Astrocyte (in vitro differentiated cells and primary cell): ENCODE measurements at regions not wholly inside any gene's neighbourhood (a gene's known extent, or its start where the extent isn't known, plus 50 kb on each side); places are given as distances from the start of the nearest gene placed in this dataset.

Source experiments
- EZH2 ChIP-seq: IDR thresholded peaks from 2 replicates; pipeline ENCODE4 v1.6.1; 2012; ENCODE audit warnings: mild to moderate bottlenecking, low read length, inconsistent platforms; ENCODE audit not compliant: insufficient read depth
- TF ChIP-seq, protein P1 (sequence below): IDR thresholded peaks from 2 replicates; pipeline ENCODE4 v1.5.1; 2011; ENCODE audit warnings: low read depth, mild to moderate bottlenecking, inconsistent platforms, low read length, moderate library complexity; ENCODE audit not compliant: insufficient read depth

DNA sequence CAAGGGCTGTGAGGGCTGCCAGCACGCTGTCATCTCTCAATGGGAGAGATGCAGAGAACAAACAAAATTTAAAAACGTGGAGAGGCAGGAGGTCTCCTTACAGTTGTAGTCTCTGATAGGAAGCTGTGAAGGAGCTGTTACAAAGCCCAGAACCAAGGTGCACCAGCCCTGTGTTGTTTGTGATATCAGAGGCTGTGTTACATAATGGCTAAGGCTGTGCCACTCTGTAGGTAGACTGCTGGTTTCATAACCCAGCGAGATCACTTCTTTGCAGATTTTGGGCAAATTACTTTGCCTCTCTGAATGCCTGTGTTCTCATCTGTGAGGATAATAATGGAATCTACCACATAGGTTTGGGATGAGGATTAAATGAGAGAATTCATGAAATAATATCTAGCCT is 1480.7 kb upstream of the WWC1 start:
- no peak for TF ChIP-seq EZH2
- TF ChIP-seq, protein P1, sequence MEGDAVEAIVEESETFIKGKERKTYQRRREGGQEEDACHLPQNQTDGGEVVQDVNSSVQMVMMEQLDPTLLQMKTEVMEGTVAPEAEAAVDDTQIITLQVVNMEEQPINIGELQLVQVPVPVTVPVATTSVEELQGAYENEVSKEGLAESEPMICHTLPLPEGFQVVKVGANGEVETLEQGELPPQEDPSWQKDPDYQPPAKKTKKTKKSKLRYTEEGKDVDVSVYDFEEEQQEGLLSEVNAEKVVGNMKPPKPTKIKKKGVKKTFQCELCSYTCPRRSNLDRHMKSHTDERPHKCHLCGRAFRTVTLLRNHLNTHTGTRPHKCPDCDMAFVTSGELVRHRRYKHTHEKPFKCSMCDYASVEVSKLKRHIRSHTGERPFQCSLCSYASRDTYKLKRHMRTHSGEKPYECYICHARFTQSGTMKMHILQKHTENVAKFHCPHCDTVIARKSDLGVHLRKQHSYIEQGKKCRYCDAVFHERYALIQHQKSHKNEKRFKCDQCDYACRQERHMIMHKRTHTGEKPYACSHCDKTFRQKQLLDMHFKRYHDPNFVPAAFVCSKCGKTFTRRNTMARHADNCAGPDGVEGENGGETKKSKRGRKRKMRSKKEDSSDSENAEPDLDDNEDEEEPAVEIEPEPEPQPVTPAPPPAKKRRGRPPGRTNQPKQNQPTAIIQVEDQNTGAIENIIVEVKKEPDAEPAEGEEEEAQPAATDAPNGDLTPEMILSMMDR, result no peak
